Stimulated activated naive CD8-positive, alpha-beta T cell treated with anti-CD3 and anti-CD28 coated beads, Interleukin-15, Interleukin-2, amounts not matched to agents 100 U/mL and 50 U/mL, for 24 hours (primary cell): ENCODE measurements at regions not wholly inside any gene's neighbourhood (a gene's known extent, or its start where the extent isn't known, plus 50 kb on each side); places are given as distances from the start of the nearest gene placed in this dataset.

Experiments
- ATAC-seq: fragments of 150-1000 bp; cut with Tn5 transposase; one replicate; pipeline ENCODE4 v1.10.0; 2021
- DNase-seq: peaks from one replicate; pipeline ENCODE4 v3.0.0; 2021

DNA sequence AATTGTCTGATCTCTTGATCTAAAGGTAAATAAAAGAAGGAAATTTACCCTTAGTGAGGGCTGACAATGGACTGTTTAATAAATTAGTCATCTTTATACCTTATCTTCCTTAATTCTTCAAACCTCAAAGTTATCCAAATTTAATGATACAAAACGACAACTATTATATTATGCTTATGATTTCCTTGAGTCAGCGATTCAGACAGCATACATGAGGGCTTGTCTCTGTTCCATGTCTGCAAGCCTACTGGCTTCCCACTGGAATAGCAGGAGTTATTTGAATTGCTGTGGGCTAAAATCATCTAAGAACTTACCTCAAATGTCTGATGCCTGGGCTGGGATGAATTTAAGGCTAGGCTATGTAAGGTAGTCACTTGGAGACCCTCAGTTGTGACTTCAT lies 197.2 kb upstream of the MDGA2 start:
- DNase-seq (no peak), ATAC-seq (no peak)

DNA sequence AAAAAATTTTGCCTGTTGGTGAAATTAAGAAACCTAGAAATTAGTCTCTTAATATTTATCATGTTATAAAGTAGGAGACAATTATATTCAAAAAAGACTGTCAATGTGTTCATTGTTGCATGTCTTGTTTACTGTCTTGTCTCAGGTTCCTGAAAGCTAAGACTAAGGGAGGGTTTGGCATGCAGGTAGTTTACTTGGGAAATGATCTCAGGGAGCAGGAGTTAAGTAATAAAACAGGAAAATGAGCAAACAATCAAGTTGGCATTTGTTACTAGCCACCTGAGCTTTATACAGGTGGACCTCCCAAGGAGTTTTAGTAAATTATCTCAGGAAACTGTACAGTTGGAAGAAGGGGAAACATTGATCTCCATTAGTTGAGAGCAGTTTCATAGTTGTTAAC lies 188.0 kb upstream of the MDGA2 start:
- no peak for DNase-seq

GRCh38 chr14:47857646-47858045 lies 182.2 kb upstream of the MDGA2 start:
- ATAC-seq (no peak), DNase-seq (no peak)

More for the DNA sequence above, 188.0 kb upstream of the MDGA2 start:
- no peak for ATAC-seq

DNA sequence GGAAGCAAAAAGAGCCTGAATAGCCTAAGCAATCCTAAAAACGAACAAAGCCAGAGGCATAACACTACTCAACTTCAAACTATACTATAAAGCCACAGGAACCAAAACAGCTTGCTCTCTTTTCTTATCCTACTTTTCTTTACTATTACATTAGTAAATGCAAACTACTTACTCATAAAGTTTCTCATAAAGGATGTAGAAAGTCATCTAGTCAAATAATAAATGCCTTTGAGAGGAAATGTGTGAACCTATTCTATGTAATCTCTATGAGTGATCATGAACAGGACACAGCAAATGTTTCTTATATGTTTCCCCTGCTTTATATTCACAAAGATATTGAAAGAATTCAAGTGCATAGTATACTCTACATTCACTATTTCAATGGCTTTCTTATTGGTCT lies 176.9 kb upstream of the MDGA2 start:
- ATAC-seq (no peak), DNase-seq (no peak)

DNA sequence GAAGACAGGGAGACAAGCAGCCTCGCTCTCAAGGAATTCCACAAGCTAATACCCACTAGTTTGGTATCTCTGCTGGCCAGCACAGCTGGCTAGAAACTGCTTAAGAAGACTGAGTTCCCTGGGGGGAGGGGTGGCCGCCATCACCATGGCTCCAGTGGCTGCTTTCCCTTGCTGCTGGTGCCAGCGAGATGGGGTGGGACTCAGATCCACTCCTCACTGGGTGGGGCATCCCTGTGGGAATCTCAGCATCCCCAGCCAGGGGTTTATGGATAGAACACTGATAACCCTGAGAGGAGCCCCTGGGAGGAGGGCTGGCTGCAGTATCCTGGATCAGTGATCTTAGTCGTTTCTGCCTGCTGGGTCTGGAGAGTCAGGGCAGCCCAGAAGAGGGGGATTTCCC lies 170.6 kb upstream of the MDGA2 start:
- DNase-seq = no peak
- no peak for ATAC-seq

DNA sequence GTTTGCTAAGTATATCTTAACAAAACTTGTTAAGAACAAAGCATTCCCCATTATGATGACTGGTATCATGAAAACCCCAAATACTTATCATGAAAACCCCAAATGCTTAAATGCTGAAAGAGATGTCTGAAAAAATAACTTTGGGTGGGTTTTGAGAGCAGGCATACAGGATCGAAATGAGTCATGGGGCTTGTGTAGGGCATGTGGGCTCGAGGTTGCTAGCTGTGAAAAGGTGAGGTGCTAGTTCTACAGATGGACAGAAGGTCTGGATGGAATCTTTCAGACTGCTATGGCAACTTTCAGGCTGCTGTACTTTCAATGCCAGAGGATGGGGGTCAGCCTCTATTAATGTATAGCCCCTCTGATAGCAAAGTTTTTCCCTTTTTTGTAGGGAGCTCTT lies 167.8 kb upstream of the MDGA2 start:
- DNase-seq (no peak), ATAC-seq (no peak)

- no peak for DNase-seq
- ATAC-seq = no peak
These were observed 157.6 kb upstream of the MDGA2 start for GRCh38 chr14:47833011-47833410.

DNA sequence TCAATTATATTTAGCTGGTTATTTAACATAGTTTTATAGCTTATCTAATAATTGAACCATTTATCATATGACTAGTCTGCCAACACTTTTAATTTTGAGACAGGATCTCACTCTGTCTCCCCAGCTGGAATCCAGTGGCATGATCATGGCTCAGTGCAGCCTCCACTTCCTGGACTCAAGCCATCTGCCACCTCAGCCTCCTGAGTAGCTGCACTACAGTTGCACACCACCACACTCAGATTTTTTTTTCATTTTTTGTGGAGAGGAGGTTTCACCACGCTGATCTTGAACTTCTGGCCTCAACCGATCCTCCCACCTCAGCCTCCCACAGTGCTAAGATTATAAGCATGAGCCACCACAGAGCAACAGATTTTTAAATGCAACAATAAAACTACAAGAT lies 151.4 kb upstream of the MDGA2 start:
- DNase-seq (no peak), ATAC-seq (no peak)

GRCh38 chr14:47822326-47822725 lies 146.9 kb upstream of the MDGA2 start:
- no peak for ATAC-seq

DNA sequence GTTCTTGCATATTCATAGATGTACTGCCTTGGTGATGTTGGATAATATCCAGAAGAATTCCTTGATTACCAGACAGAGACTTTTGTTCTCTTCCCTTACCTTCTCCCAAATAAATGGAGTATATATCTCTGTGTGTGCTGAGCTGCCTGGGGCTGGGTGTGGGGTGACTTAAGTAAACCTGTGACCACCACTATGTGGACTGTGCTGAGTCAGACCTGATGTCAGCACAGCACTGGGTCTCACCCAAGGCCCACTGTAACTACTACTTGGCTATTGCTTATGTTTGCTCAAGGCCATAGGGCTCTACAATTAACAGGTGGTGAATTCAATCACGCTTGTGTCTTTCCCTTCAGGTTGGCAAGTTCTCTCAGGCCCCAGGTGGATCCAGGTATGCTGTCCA lies 145.7 kb upstream of the MDGA2 start:
- ATAC-seq (no peak), DNase-seq (no peak)

More at GRCh38 chr14:47822326-47822725, 146.9 kb upstream of the MDGA2 start:
- DNase-seq = no peak

DNA sequence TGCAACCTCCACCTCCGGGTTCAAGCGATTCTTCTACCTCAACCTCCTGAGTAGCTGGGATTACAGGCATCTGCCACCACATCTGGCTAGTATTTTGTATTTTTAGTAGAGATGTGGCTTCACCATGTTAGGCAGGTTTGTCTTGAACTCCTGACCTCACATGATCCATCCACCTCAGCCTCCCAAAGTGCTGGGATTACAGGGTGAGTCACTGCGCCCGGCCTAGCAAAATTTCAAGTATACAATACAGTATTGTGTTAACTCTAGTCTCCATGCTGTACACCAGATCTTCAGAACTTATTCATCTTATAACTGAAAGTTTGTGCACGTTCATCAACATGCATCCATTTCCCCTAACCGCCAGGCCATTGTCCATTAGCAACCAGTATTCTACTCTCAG lies 115.1 kb upstream of the MDGA2 start:
- DNase-seq (no peak), ATAC-seq (no peak)

- ATAC-seq (no peak), DNase-seq (no peak)
These were observed 109.7 kb upstream of the MDGA2 start for GRCh38 chr14:47785058-47785457.

DNA sequence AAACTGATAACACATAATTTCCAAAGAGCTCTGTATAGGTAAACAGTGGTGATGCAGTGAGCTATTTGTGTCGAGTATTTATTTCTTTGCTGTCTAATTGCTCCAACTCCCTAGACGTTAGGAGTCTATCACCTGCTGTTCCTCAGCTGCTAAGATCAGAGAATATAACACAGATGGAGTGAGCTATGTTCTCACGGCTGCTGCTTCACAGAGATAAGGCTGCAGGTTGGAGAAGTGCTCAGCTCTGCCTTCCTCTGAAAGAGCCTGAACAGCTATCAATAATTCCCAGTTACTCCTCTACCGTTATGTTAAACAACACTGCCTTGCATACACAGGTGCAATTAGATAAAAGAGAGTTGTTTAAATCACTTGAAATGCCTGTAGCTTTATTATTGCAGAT lies 103.2 kb upstream of the MDGA2 start:
- DNase-seq (no peak), ATAC-seq (no peak)

DNA sequence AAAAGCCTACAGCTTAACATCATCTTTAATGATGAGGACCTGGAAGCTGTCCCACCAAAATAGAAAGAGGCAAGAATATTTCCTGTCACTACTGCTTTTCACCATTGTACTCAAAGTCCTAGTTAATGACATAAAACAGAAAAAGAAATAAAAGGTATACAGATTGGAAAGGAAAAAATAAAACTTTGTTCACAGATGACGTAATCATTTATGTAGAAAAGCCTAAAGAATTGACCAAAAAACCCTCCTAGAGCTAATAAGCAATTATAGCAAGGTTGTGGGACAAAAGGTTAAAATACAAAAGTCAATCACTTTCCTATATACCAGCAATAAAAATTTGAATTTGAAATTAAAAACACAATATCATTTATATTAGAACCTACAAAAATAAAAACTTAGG lies 97.2 kb upstream of the MDGA2 start:
- ATAC-seq = no peak
- DNase-seq = no peak

- no peak for DNase-seq
- ATAC-seq = no peak
These were observed 87.9 kb upstream of the MDGA2 start for GRCh38 chr14:47763188-47763854.

GRCh38 chr14:47746986-47747385 lies 71.6 kb upstream of the MDGA2 start:
- no peak for DNase-seq
- ATAC-seq = no peak

DNA sequence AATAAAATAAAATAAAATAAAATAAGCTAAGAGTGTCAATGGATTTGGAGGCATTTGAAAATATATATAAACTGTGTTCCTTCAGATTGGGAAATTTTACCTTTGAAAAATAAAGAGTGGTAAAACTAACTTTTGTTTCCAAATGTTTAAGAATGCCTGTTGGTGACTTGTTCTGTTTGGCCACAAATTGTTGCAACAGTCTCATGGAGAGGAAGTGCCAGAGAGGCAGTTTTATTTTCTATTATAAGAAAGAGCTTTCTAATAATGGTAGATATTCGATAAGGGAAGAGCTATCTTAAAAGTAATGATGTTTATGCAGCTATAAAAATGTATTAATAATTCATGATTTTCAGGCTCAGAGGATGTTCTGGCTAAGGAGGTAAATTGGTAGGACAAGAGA lies 68.8 kb upstream of the MDGA2 start:
- DNase-seq = no peak
- ATAC-seq = no peak

DNA sequence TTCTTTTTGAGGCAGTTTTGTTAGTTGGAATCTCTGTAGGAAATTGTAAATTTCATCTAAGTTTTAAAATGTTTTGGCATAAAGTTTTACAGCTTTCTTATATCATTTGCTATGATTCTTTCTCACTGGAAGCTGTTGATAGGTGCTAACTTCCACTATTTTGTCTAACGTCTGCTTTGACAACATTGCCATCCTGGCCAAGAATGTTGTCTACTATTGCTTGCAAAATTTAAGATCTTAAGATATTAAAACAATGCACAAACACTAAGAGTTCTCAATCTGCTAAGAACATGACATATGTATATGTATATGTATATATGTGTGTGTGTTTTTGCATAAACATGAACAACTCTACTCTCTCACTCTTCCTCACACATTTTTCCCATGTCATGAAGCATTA lies 64.1 kb upstream of the MDGA2 start:
- DNase-seq (no peak), ATAC-seq (no peak)

- ATAC-seq = no peak
- no peak for DNase-seq
These were observed 54.9 kb upstream of the MDGA2 start for GRCh38 chr14:47730296-47730695.
